Ascending aorta (tissue), 2 donors: ENCODE measurements at regions not wholly inside any gene's neighbourhood (a gene's known extent, or its start where the extent isn't known, plus 50 kb on each side); places are given as distances from the start of the nearest gene placed in this dataset.

Source experiments
- DNase-seq, 2 donors: peaks; one replicate each; pipeline ENCODE4 v3.0.0-alpha.2; 2019; ENCODE audit warnings: low spot score in 2 of 2
- H3K27ac ChIP-seq, 2 donors: fragments of 200-600 bp; sonication (generic); one replicate each; pipeline ENCODE4 v1.5.1; 2016 to 2017; ENCODE audit warnings: mild to moderate bottlenecking in 1 of 2
- H3K27me3 ChIP-seq: fragments of 200-600 bp; sonication (generic); one replicate; pipeline ENCODE4 v1.5.1; 2017
- H3K36me3 ChIP-seq, 2 donors: fragments of 200-600 bp; sonication (generic); one replicate each; pipeline ENCODE4 v1.5.1; 2016
- H3K4me1 ChIP-seq, 2 donors: fragments of 200-600 bp; sonication (generic); one replicate each; pipeline ENCODE4 v1.5.1; 2016 to 2017; ENCODE audit warnings: mild to moderate bottlenecking in 1 of 2
- H3K4me3 ChIP-seq, 2 donors: fragments of 200-600 bp; sonication (generic); one replicate each; pipeline ENCODE4 v1.5.1; 2016 to 2017; ENCODE audit warnings: mild to moderate bottlenecking in 1 of 2
- H3K9me3 ChIP-seq, 2 donors: fragments of 200-600 bp; sonication (generic); one replicate each; pipeline ENCODE4 v1.5.1; 2016
- CTCF ChIP-seq, 3 experiments: fragments of 200-600 bp in 2 of 3; fragments of 450-650 bp in 1 of 3; sonication (generic) in 2 of 3; IDR thresholded peaks; one replicate each; pipeline ENCODE4 v1.5.1; 2016 to 2019; ENCODE audit warnings: antibody characterized with exemption in 3 of 3, mild to moderate bottlenecking in 1 of 3, moderate library complexity in 1 of 3
- intact Hi-C: fragments of 100-400 bp; cut with DNase I; formaldehyde crosslinking; loops from one replicate; pipeline ENCODE4 v1.15.1; 2023

GRCh38 chr3:117540597-117540996, 831.0 kb downstream of the TUSC7 start:
- H3K27me3 ChIP-seq: no peaks in the 10 kb centered on the region
- no peaks in the 10 kb centered on the region for H3K9me3 ChIP-seq
- TF ChIP-seq CTCF (IDR thresholded peaks at IDR 0.05): no peak
- H3K27ac ChIP-seq: no peak overlapping the region
- no peak overlapping the region for H3K4me3 ChIP-seq
- no peaks in the 10 kb centered on the region for H3K36me3 ChIP-seq
- no peak for DNase-seq
- intact Hi-C loops: no loop called here
- no peaks in the 10 kb centered on the region for H3K4me1 ChIP-seq

GRCh38 chr3:117541721-117542120, 832.1 kb downstream of the TUSC7 start:
- H3K27me3 ChIP-seq: no peaks in the 10 kb centered on the region
- no peak overlapping the region for H3K4me3 ChIP-seq
- H3K4me1 ChIP-seq: no peaks in the 10 kb centered on the region
- intact Hi-C loops: no loop called here
- H3K36me3 ChIP-seq: no peaks in the 10 kb centered on the region
- no peak for DNase-seq
- no peak for TF ChIP-seq CTCF (IDR thresholded peaks at IDR 0.05)
- H3K27ac ChIP-seq: no peak overlapping the region
- no peaks in the 10 kb centered on the region for H3K9me3 ChIP-seq

DNA sequence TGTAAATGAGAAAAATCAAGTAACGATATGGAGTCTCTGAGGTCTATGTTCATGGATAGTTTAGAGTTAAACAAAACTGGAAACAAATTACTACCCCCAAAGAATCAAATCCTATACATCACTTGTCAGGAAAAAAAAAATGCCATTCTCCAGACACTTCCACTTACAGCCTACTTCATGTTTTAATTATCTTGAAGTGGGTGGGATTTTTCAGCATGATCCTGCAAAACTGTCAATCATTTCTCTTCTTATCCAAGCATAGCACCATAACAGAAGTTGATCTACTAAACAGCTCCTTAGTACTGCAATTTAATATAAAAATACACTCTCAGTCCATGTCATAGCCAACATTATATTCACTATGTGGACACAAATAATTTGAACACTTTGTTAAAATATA, 833.9 kb downstream of the TUSC7 start:
- no peak overlapping the region for H3K27ac ChIP-seq
- intact Hi-C loops: no loop called here
- no peaks in the 10 kb centered on the region for H3K9me3 ChIP-seq
- H3K4me1 ChIP-seq: no peaks in the 10 kb centered on the region
- H3K36me3 ChIP-seq: no peaks in the 10 kb centered on the region
- no peak for TF ChIP-seq CTCF (IDR thresholded peaks at IDR 0.05)
- H3K27me3 ChIP-seq: no peaks in the 10 kb centered on the region
- H3K4me3 ChIP-seq: no peak overlapping the region
- no peak for DNase-seq

DNA sequence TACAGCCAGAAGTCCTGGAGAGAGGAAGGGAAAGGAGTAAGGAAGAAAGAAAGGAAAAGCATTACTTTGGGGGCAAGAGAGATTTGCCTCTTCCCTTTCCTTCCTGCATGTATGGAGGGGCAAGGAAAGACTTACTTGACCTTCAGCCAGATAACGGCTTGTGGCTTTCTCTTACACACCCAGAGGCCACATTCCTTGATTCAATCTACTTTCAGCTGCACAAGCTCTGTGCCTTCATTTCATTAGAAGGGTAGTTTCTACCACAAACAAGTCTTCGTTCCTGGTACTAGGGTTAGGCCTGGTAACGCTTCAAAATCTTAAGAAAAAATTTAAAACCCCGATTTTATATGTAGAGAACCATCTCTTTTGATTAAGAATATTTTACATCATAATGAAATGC, 835.9 kb downstream of the TUSC7 start:
- intact Hi-C loops: no loop called here
- DNase-seq: no peak
- TF ChIP-seq CTCF (IDR thresholded peaks at IDR 0.05): no peak

DNA sequence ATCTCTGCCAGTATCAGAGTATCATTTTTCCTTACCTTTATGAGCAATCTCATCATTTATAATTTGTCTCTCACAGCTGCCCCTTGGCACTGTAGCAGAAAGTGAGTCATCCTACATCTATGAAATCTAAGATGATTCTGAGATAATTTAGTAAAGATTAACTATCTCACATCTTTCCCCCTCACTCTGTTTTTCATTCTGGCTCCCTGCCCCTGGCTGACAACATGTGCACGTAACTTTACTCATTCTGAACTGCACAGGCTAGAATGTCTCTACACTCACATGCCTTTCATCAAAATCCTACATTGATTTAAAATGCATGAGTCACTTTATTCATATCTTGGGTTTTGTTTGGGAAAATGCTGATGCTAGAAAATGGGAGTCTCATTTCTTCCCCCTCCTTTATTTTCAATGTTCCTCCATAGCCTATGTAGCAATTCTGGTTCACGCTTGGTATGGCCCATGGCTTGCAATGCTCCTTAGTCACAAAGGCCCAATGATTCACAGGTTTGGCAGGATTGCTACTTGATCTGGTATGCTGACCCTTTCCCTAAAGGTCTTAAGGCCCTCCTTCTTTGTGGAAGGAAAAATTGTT, 838.5 kb downstream of the TUSC7 start:
- Histone ChIP-seq H3K9me3 (no peaks in the 10 kb centered on the region), H3K27me3 (no peaks in the 10 kb centered on the region), H3K27ac (no peak overlapping the region), H3K4me1 (no peaks in the 10 kb centered on the region), H3K36me3 (no peaks in the 10 kb centered on the region), H3K4me3 (no peak overlapping the region)
- no peak for DNase-seq
- TF ChIP-seq CTCF (IDR thresholded peaks at IDR 0.05): no peak
- intact Hi-C loops: no loop called here

More for the DNA sequence above, 835.9 kb downstream of the TUSC7 start:
- Histone ChIP-seq H3K9me3 (no peaks in the 10 kb centered on the region), H3K36me3 (no peaks in the 10 kb centered on the region), H3K27ac (no peak overlapping the region), H3K4me3 (no peak overlapping the region), H3K4me1 (no peaks in the 10 kb centered on the region), H3K27me3 (no peaks in the 10 kb centered on the region)

DNA sequence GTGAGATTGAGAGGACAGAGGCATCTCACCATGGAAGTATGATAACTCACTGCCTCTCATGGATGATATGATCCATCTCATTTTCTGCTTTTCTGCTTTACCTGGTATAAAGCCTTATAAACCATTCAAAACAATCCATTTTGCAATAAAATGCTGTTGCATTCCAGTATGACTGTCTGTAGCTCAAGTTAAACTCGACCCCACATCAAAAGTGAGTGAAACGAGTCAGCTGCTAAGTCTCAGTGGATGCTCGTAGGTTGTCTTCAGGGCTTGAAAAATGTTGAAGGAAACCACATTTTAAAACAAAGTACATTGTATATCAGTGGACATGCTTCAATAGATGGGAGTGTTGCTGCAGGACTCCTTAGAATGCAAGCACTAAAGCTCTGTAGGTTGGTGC, 839.0 kb downstream of the TUSC7 start:
- Histone ChIP-seq H3K4me3 (no peak overlapping the region), H3K9me3 (no peaks in the 10 kb centered on the region), H3K4me1 (no peaks in the 10 kb centered on the region), H3K27me3 (no peaks in the 10 kb centered on the region), H3K27ac (no peak overlapping the region), H3K36me3 (no peaks in the 10 kb centered on the region)
- no peak for TF ChIP-seq CTCF (IDR thresholded peaks at IDR 0.05)
- no peak for DNase-seq
- intact Hi-C loops: no loop called here
